ENCODE measurements at regions not wholly inside any gene's neighbourhood (a gene's known extent, or its start where the extent isn't known, plus 50 kb on each side); places are given as distances from the start of the nearest gene placed in this dataset.

DNA sequence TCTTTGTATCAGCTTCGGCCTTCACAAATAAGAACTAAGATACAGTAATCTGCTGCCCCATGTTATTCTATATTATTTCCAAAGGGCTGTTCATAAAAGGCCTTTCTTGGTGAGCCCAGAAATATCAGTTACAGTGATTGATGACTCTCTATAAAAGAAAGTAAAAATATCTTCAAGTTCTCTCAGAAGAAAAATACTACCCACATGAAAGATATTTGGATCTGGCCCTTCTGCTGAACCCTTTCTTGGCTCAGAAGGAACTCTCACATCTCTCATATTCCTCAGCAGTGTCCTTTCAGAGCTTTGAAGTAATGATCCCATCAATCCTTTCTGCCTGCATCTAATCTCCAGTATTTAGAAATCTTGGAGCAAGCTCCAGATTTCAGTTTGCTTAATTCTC lies 76.3 kb upstream of the SLITRK1 start:
- no peak for TF ChIP-seq EZH2 (IDR thresholded peaks at IDR 0.05; ENCODE audit: borderline replicate concordance, low read depth, low read length, poor library complexity, severe bottlenecking)
- TF ChIP-seq, protein P1, sequence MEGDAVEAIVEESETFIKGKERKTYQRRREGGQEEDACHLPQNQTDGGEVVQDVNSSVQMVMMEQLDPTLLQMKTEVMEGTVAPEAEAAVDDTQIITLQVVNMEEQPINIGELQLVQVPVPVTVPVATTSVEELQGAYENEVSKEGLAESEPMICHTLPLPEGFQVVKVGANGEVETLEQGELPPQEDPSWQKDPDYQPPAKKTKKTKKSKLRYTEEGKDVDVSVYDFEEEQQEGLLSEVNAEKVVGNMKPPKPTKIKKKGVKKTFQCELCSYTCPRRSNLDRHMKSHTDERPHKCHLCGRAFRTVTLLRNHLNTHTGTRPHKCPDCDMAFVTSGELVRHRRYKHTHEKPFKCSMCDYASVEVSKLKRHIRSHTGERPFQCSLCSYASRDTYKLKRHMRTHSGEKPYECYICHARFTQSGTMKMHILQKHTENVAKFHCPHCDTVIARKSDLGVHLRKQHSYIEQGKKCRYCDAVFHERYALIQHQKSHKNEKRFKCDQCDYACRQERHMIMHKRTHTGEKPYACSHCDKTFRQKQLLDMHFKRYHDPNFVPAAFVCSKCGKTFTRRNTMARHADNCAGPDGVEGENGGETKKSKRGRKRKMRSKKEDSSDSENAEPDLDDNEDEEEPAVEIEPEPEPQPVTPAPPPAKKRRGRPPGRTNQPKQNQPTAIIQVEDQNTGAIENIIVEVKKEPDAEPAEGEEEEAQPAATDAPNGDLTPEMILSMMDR (conservative IDR thresholded peaks at IDR 0.05; ENCODE audit: low read depth, low read length) = no peak
